Ovary (tissue), 3 donors: ENCODE measurements at regions not wholly inside any gene's neighbourhood (a gene's known extent, or its start where the extent isn't known, plus 50 kb on each side); places are given as distances from the start of the nearest gene placed in this dataset.

Source experiments
- EP300 ChIP-seq: sonication (generic); formaldehyde crosslinking; IDR thresholded peaks from one replicate; pipeline ENCODE4 v1.6.1; 2017; ENCODE audit warnings: antibody characterized with exemption
- POLR2A ChIP-seq: fragments of 450-650 bp; IDR thresholded peaks from one replicate; pipeline ENCODE4 v1.6.1; 2017; ENCODE audit warnings: antibody characterized with exemption, mild to moderate bottlenecking, moderate library complexity
- TF ChIP-seq, protein P1 (sequence below), 3 donors: fragments of 450-650 bp in 2 of 3; fragments of 200-600 bp in 1 of 3; IDR thresholded peaks; one replicate each; pipeline versions ENCODE4 v1.5.1 to v1.8.0; 2016 to 2022; ENCODE audit warnings: antibody characterized with exemption in 3 of 3, mild to moderate bottlenecking in 1 of 3
- donor health status: DM: no; HTN: no; CAD: no.

GRCh38 chr5:61649231-61649630, 317.2 kb downstream of the ZSWIM6 start:
- TF ChIP-seq, protein P1, sequence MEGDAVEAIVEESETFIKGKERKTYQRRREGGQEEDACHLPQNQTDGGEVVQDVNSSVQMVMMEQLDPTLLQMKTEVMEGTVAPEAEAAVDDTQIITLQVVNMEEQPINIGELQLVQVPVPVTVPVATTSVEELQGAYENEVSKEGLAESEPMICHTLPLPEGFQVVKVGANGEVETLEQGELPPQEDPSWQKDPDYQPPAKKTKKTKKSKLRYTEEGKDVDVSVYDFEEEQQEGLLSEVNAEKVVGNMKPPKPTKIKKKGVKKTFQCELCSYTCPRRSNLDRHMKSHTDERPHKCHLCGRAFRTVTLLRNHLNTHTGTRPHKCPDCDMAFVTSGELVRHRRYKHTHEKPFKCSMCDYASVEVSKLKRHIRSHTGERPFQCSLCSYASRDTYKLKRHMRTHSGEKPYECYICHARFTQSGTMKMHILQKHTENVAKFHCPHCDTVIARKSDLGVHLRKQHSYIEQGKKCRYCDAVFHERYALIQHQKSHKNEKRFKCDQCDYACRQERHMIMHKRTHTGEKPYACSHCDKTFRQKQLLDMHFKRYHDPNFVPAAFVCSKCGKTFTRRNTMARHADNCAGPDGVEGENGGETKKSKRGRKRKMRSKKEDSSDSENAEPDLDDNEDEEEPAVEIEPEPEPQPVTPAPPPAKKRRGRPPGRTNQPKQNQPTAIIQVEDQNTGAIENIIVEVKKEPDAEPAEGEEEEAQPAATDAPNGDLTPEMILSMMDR (IDR thresholded peaks at IDR 0.05), result no peak
- no peak for TF ChIP-seq POLR2A
- no peak for TF ChIP-seq EP300
